Astrocyte (in vitro differentiated cells and primary cell): ENCODE measurements at regions not wholly inside any gene's neighbourhood (a gene's known extent, or its start where the extent isn't known, plus 50 kb on each side); places are given as distances from the start of the nearest gene placed in this dataset.

Experiments
- EZH2 ChIP-seq: IDR thresholded peaks from 2 replicates; pipeline ENCODE4 v1.6.1; 2012; ENCODE audit warnings: mild to moderate bottlenecking, low read length, inconsistent platforms; ENCODE audit not compliant: insufficient read depth
- TF ChIP-seq, protein P1 (sequence below): IDR thresholded peaks from 2 replicates; pipeline ENCODE4 v1.5.1; 2011; ENCODE audit warnings: low read depth, mild to moderate bottlenecking, inconsistent platforms, low read length, moderate library complexity; ENCODE audit not compliant: insufficient read depth

DNA sequence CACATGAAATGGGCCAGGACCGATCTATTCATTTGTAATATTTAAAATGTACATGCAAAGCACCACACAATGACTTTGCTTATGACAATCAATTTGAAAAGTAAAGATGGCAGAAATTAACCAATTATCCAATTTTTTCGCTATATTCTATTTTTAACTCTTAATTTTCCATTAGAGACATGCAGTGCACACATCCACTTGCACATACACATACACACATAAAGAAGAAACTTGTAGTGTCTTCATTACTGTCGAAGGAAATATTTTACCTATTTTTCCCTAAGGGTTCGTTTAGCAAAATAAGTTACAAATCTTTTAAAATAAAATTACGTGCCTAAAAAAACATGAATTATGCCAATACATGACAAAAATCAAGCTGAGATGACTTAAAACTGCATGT lies 194.3 kb upstream of the MDFIC2 start:
- TF ChIP-seq, protein P1, sequence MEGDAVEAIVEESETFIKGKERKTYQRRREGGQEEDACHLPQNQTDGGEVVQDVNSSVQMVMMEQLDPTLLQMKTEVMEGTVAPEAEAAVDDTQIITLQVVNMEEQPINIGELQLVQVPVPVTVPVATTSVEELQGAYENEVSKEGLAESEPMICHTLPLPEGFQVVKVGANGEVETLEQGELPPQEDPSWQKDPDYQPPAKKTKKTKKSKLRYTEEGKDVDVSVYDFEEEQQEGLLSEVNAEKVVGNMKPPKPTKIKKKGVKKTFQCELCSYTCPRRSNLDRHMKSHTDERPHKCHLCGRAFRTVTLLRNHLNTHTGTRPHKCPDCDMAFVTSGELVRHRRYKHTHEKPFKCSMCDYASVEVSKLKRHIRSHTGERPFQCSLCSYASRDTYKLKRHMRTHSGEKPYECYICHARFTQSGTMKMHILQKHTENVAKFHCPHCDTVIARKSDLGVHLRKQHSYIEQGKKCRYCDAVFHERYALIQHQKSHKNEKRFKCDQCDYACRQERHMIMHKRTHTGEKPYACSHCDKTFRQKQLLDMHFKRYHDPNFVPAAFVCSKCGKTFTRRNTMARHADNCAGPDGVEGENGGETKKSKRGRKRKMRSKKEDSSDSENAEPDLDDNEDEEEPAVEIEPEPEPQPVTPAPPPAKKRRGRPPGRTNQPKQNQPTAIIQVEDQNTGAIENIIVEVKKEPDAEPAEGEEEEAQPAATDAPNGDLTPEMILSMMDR = no peak
- no peak for TF ChIP-seq EZH2
